GM12878 (cell line): ENCODE measurements at regions not wholly inside any gene's neighbourhood (a gene's known extent, or its start where the extent isn't known, plus 50 kb on each side); places are given as distances from the start of the nearest gene placed in this dataset.

Experiments used
- ATAC-seq: fragments of 200-7000 bp; cut with Tn5 transposase; 3 replicates; pipeline ENCODE4 v1.9.1; 2020; ENCODE audit warnings: mild to moderate bottlenecking, moderate library complexity
- BruUV-seq: library from RNA; stranded (reverse); fragments of 400-500 nt; replicated peaks from 2 replicates; lab custom pipeline; 2021; lab: Mats Ljungman, UMichigan
- CTCF ChIA-PET: fragments of 300-600 bp; sonication (Branson Sonifier 250); formaldehyde crosslinking; extraction: SDS; loops from one replicate; lab custom pipeline; 2021; ENCODE audit warnings: inconsistent platforms; lab: Yijun Ruan, JAX
- POLR2A ChIA-PET: fragments of 350-600 bp; formaldehyde crosslinking; extraction: SDS; loops from one replicate; lab custom pipeline; 2021; ENCODE audit warnings: inconsistent platforms; lab: Charles Lee
- RAD21 ChIA-PET: fragments of 300-600 bp; sonication (Branson Sonifier 250); formaldehyde crosslinking; loops from one replicate; lab custom pipeline; 2023; ENCODE audit warnings: antibody characterized with exemption; ENCODE audit not compliant: unreplicated experiment; lab: Charles Lee
- SMC1A ChIA-PET: fragments of 300-600 bp; sonication (Branson Sonifier 250); formaldehyde crosslinking; loops from one replicate; lab custom pipeline; 2023; ENCODE audit not compliant: unreplicated experiment, uncharacterized antibody; lab: Charles Lee
- DNase-seq: peaks from one replicate; pipeline ENCODE4 v3.0.0-alpha.2; 2011; ENCODE audit warnings: low read depth, low spot score
- FAIRE-seq: peaks from 3 replicates; lab custom pipeline; 2011; peaks lifted over from hg19 to GRCh38; lab: Jason Lieb, UNC
- H2AFZ ChIP-seq: 2 replicates; pipeline ENCODE4 v1.6.0; 2011; ENCODE audit warnings: low read depth, low read length, control low read depth; ENCODE audit not compliant: control insufficient read depth
- H3K27ac ChIP-seq: 2 replicates; pipeline ENCODE4 v1.5.1; 2011; ENCODE audit warnings: control low read depth; ENCODE audit not compliant: control insufficient read depth, insufficient read depth
- H3K27me3 ChIP-seq, 2 experiments: replicated peaks in 1 of 2; 2 replicates each; pipeline versions ENCODE4 v1.6.0 to v1.6.1; 2011; ENCODE audit warnings: low read length in 1 of 2; ENCODE audit not compliant: control insufficient read depth in 2 of 2, insufficient read depth in 2 of 2
- H3K36me3 ChIP-seq, 2 experiments: 2 replicates each; pipeline ENCODE4 v1.5.1; 2011; ENCODE audit warnings: low read length in 1 of 2; ENCODE audit not compliant: control insufficient read depth in 2 of 2, insufficient read depth in 2 of 2
- H3K4me1 ChIP-seq: 2 replicates; pipeline ENCODE4 v1.6.1; 2011; ENCODE audit warnings: mild to moderate bottlenecking, low read length, moderate library complexity, mixed read lengths; ENCODE audit not compliant: control insufficient read depth, insufficient read depth
- H3K4me2 ChIP-seq: 2 replicates; pipeline ENCODE4 v1.6.0; 2011; ENCODE audit warnings: control low read depth; ENCODE audit not compliant: control insufficient read depth, insufficient read depth
- H3K4me3 ChIP-seq: fragments of 200-600 bp; sonication (generic); 2 replicates; pipeline ENCODE4 v1.5.1; 2016
- H3K79me2 ChIP-seq: 2 replicates; pipeline ENCODE4 v1.6.0; 2011; ENCODE audit warnings: low read length; ENCODE audit not compliant: control insufficient read depth, insufficient read depth
- H3K9ac ChIP-seq: 2 replicates; pipeline ENCODE4 v1.8.0; 2011; ENCODE audit warnings: low read length, control low read depth, mixed read lengths; ENCODE audit not compliant: control insufficient read depth, insufficient read depth
- H3K9me3 ChIP-seq: replicated peaks from 3 replicates; pipeline ENCODE4 v1.5.1; 2011; ENCODE audit warnings: mild to moderate bottlenecking, low read length; ENCODE audit not compliant: control insufficient read depth, insufficient read depth
- H4K20me1 ChIP-seq: 2 replicates; pipeline ENCODE4 v1.6.0; 2011; ENCODE audit not compliant: control insufficient read depth, insufficient read depth
- BCL11A ChIP-seq: IDR thresholded peaks from 2 replicates; pipeline ENCODE4 v1.6.1; 2011; ENCODE audit warnings: low read depth, low read length
- EGR1 ChIP-seq, 2 experiments: IDR thresholded peaks; 1 replicate in 1 of 2; 2 replicates in 1 of 2; pipeline ENCODE4 v1.6.1; 2011 to 2012; ENCODE audit warnings: low read depth in 2 of 2, low read length in 2 of 2, borderline replicate concordance in 1 of 2, mild to moderate bottlenecking in 1 of 2, moderate library complexity in 1 of 2
- HDAC2 ChIP-seq: fragments of 200-600 bp; sonication (generic); IDR thresholded peaks from 2 replicates; pipeline ENCODE4 v1.6.1; 2017
- HSF1 ChIP-seq: fragments of 150-350 bp; IDR thresholded peaks from 2 replicates; pipeline ENCODE4 v1.6.1; 2014; ENCODE audit warnings: mild to moderate bottlenecking, low read depth, low read length
- IRF4 ChIP-seq: IDR thresholded peaks from 2 replicates; pipeline ENCODE4 v1.6.1; 2011; ENCODE audit warnings: low read depth, low read length
- MLLT1 ChIP-seq: fragments of 450-650 bp; IDR thresholded peaks from 2 replicates; pipeline ENCODE4 v1.6.1; 2016; ENCODE audit warnings: mild to moderate bottlenecking
- MYB ChIP-seq: fragments of 150-350 bp; IDR thresholded peaks from 2 replicates; pipeline ENCODE4 v1.6.1; 2014; ENCODE audit warnings: mild to moderate bottlenecking, low read depth, low read length, borderline replicate concordance
- NBN ChIP-seq: fragments of 450-650 bp; IDR thresholded peaks from 2 replicates; pipeline ENCODE4 v1.6.1; 2016
- NFYA ChIP-seq: IDR thresholded peaks from 2 replicates; pipeline ENCODE4 v1.6.1; 2011; ENCODE audit warnings: low read depth, mild to moderate bottlenecking, low read length, improper control_type of control experiment, borderline replicate concordance
- NKRF ChIP-seq: fragments of 450-650 bp; conservative IDR thresholded peaks from 2 replicates; pipeline ENCODE4 v1.6.1; 2017; ENCODE audit warnings: mild to moderate bottlenecking, moderate library complexity
- NR2C1 ChIP-seq: fragments of 450-650 bp; IDR thresholded peaks from 2 replicates; pipeline ENCODE4 v1.6.1; 2017; ENCODE audit warnings: antibody characterized with exemption, mild to moderate bottlenecking, moderate library complexity
- ZBTB11 ChIP-seq: fragments of 450-650 bp; formaldehyde crosslinking; IDR thresholded peaks from 2 replicates; pipeline ENCODE4 v1.5.0; 2022; ENCODE audit warnings: mild to moderate bottlenecking, missing genetic modification characterization
- WGBS: methylation state at CpG from one replicate; pipeline ENCODE4 v1.1.6; 2016; ENCODE audit warnings: low lambda C conversion rate; ENCODE audit not compliant: insufficient replicate concordance, insufficient coverage; ENCODE audit errors: missing lambda C conversion rate; 5-methylcytosine and 5-hydroxymethylcytosine counted together
- in situ Hi-C: fragments of 300-500 bp; cut with MboI; formaldehyde crosslinking; loops from 9 replicates; pipeline ENCODE4 v1.14.3; 2018; ENCODE audit warnings: mixed read lengths
- intact Hi-C: fragments of 100-400 bp; cut with micrococcal nuclease; formaldehyde crosslinking; loops from one replicate; pipeline ENCODE4 v1.14.2; 2022; ENCODE audit not compliant: unreplicated experiment

GRCh38 chr15:25959100-25959499 is 96.0 kb upstream of the ATP10A start:
- in situ Hi-C loops = no loop called here
- TF ChIP-seq IRF4 (no peak), ZBTB11 (no peak), HSF1 (no peak), MYB (no peak), NBN (no peak), EGR1 (IDR thresholded peaks at IDR 0.05; ENCODE audit: borderline replicate concordance in 1 of 2, low read depth in 2 of 2, low read length in 2 of 2) (no peak), HDAC2 (no peak), NR2C1 (no peak), MLLT1 (no peak), BCL11A (no peak), NKRF (no peak), NFYA (no peak)

More at GRCh38 chr15:25959100-25959499, 96.0 kb upstream of the ATP10A start:
- ChIA-PET SMC1A (no interaction called here), RAD21 (no interaction called here), CTCF (no interaction called here), POLR2A (no interaction called here)
- no peak for ATAC-seq
- Histone ChIP-seq H3K27ac (no peak overlapping the region), H3K79me2 (no peaks in the 10 kb centered on the region), H3K4me2 (no peak overlapping the region), H3K4me1 (no peaks in the 10 kb centered on the region), H3K4me3 (no peak overlapping the region), H3K9me3 (no peaks in the 10 kb centered on the region; the same call in 2 of the 3 replicates), H3K27me3 (no peaks in the 10 kb centered on the region), H3K9ac (no peak overlapping the region), H4K20me1 (no peaks in the 10 kb centered on the region), H3K36me3 (no peaks in the 10 kb centered on the region), H2AFZ (no peak overlapping the region)
- DNase-seq = no peak
- intact Hi-C loops = no loop called here
- 0% methylated on average over 1 of the region's 1 CpG for WGBS
- no peak for FAIRE-seq
- no TSS peak for BruUV-seq
